H9 (cell line): ENCODE measurements at regions not wholly inside any gene's neighbourhood (a gene's known extent, or its start where the extent isn't known, plus 50 kb on each side); places are given as distances from the start of the nearest gene placed in this dataset.

Source experiments
- DNase-seq: peaks from one replicate; pipeline ENCODE4 v3.0.0-alpha.2; 2017
- H2AFZ ChIP-seq: one replicate; pipeline ENCODE4 v1.6.1; 2013; ENCODE audit warnings: mild to moderate bottlenecking, low read length, control low read depth, moderate library complexity
- H2AK5ac ChIP-seq: 2 replicates; pipeline ENCODE4 v1.6.1; 2013; ENCODE audit warnings: low read length, control low read depth, mixed read lengths; ENCODE audit not compliant: insufficient read length
- H2BK120ac ChIP-seq: one replicate; pipeline ENCODE4 v1.6.1; 2013; ENCODE audit warnings: low read depth, mild to moderate bottlenecking, low read length, control low read depth, inconsistent platforms; ENCODE audit not compliant: poor library complexity, severe bottlenecking
- H2BK12ac ChIP-seq: 2 replicates; pipeline ENCODE4 v1.6.1; 2013; ENCODE audit warnings: low read length, control low read depth, mixed read lengths, low read depth; ENCODE audit not compliant: insufficient read length
- H2BK15ac ChIP-seq: 2 replicates; pipeline ENCODE4 v1.6.1; 2013; ENCODE audit warnings: low read depth, low read length, control low read depth
- H2BK20ac ChIP-seq: one replicate; pipeline ENCODE4 v1.6.1; 2013; ENCODE audit warnings: low read depth, mild to moderate bottlenecking, low read length, control low read depth, inconsistent platforms; ENCODE audit not compliant: poor library complexity, severe bottlenecking
- H2BK5ac ChIP-seq: 2 replicates; pipeline ENCODE4 v1.6.1; 2013; ENCODE audit warnings: low read length, control low read depth, mixed read lengths; ENCODE audit not compliant: insufficient read length
- H3K14ac ChIP-seq: 2 replicates; pipeline ENCODE4 v1.6.1; 2013; ENCODE audit warnings: low read length, control low read depth; ENCODE audit not compliant: insufficient read depth
- H3K18ac ChIP-seq: 2 replicates; pipeline ENCODE4 v1.6.1; 2013; ENCODE audit warnings: low read depth, mild to moderate bottlenecking, mixed read lengths, low read length, control low read depth; ENCODE audit not compliant: insufficient read length
- H3K23ac ChIP-seq: 2 replicates; pipeline ENCODE4 v1.6.1; 2013; ENCODE audit warnings: low read length, control low read depth, mixed read lengths, low read depth; ENCODE audit not compliant: insufficient read length
- H3K23me2 ChIP-seq: 2 replicates; pipeline ENCODE4 v1.6.1; 2013; ENCODE audit warnings: low read depth, mild to moderate bottlenecking, mixed read lengths, low read length, control low read depth; ENCODE audit not compliant: insufficient read length, poor library complexity, severe bottlenecking
- H3K27ac ChIP-seq: 2 replicates; pipeline ENCODE4 v1.5.1; 2013; ENCODE audit warnings: low read length, control low read depth, mixed read lengths, low read depth; ENCODE audit not compliant: insufficient read length
- H3K27me3 ChIP-seq: 2 replicates; pipeline ENCODE4 v1.6.1; 2013; ENCODE audit warnings: low read length, control low read depth, inconsistent platforms; ENCODE audit not compliant: insufficient read depth
- H3K4ac ChIP-seq: 2 replicates; pipeline ENCODE4 v1.6.1; 2013; ENCODE audit warnings: low read depth, mild to moderate bottlenecking, control low read depth, inconsistent platforms, low read length, moderate library complexity
- H3K4me1 ChIP-seq: 2 replicates; pipeline ENCODE4 v1.6.1; 2013; ENCODE audit warnings: low read length, control low read depth, inconsistent platforms; ENCODE audit not compliant: insufficient read depth
- H3K4me2 ChIP-seq: 2 replicates; pipeline ENCODE4 v1.6.1; 2013; ENCODE audit warnings: low read length, control low read depth, mixed read lengths; ENCODE audit not compliant: insufficient read length, insufficient read depth
- H3K56ac ChIP-seq: 2 replicates; pipeline ENCODE4 v1.6.1; 2013; ENCODE audit warnings: low read depth, mild to moderate bottlenecking, mixed read lengths, low read length, control low read depth; ENCODE audit not compliant: insufficient read length
- H3K79me1 ChIP-seq: 2 replicates; pipeline ENCODE4 v1.6.1; 2013; ENCODE audit warnings: low read depth, mild to moderate bottlenecking, moderate library complexity, low read length, control low read depth, inconsistent platforms; ENCODE audit not compliant: insufficient read depth, poor library complexity, severe bottlenecking
- H3K79me2 ChIP-seq: 2 replicates; pipeline ENCODE4 v1.6.1; 2013; ENCODE audit warnings: low read length, control low read depth, inconsistent platforms; ENCODE audit not compliant: insufficient read depth
- H3K9ac ChIP-seq: 2 replicates; pipeline ENCODE4 v1.6.1; 2013; ENCODE audit warnings: low read length, control low read depth, mixed read lengths; ENCODE audit not compliant: insufficient read length; ENCODE audit errors: extremely low read depth
- H3K9me3 ChIP-seq: one replicate; pipeline ENCODE4 v1.6.1; 2013; ENCODE audit warnings: low read depth, low read length, inconsistent platforms; ENCODE audit not compliant: control insufficient read depth
- H3T11ph ChIP-seq: one replicate; pipeline ENCODE4 v1.6.1; 2013; ENCODE audit warnings: mild to moderate bottlenecking, low read length, control low read depth, inconsistent platforms
- H4K20me1 ChIP-seq: one replicate; pipeline ENCODE4 v1.6.1; 2013; ENCODE audit not compliant: control insufficient read depth, insufficient read length, insufficient read depth
- H4K5ac ChIP-seq: 2 replicates; pipeline ENCODE4 v1.6.1; 2013; ENCODE audit warnings: low read depth, mild to moderate bottlenecking, mixed read lengths, low read length, control low read depth; ENCODE audit not compliant: insufficient read length
- H4K8ac ChIP-seq: replicated peaks from 2 replicates; pipeline ENCODE4 v1.6.1; 2013; ENCODE audit warnings: low read length, control low read depth, mixed read lengths, low read depth; ENCODE audit not compliant: insufficient read length
- H4K91ac ChIP-seq: 2 replicates; pipeline ENCODE4 v1.6.1; 2013; ENCODE audit warnings: low read depth, mild to moderate bottlenecking, moderate library complexity, mixed read lengths, low read length, control low read depth; ENCODE audit not compliant: insufficient read length
- H3K27ac Mint-ChIP-seq, 3 experiments: 2 replicates in 2 of 3; 3 replicates in 1 of 3; pipeline ENCODE4 v1.8.0; 2020 to 2021; ENCODE audit warnings: mixed read lengths in 3 of 3, mild to moderate bottlenecking in 1 of 3, moderate library complexity in 1 of 3
- H3K27me3 Mint-ChIP-seq: 2 replicates; pipeline ENCODE4 v1.8.0; 2021; ENCODE audit warnings: low read depth, mild to moderate bottlenecking, moderate library complexity, mixed read lengths
- H3K36me3 Mint-ChIP-seq, 3 experiments: 2 replicates in 2 of 3; 3 replicates in 1 of 3; pipeline ENCODE4 v1.8.0; 2020 to 2021; ENCODE audit warnings: low read depth in 3 of 3, mixed read lengths in 3 of 3; ENCODE audit not compliant: insufficient read depth in 1 of 3
- H3K4me1 Mint-ChIP-seq, 2 experiments: 2 replicates each; pipeline ENCODE4 v1.8.0; 2020; ENCODE audit warnings: mixed read lengths in 2 of 2
- H3K4me3 Mint-ChIP-seq, 2 experiments: 2 replicates in 1 of 2; 3 replicates in 1 of 2; pipeline ENCODE4 v1.8.0; 2020 to 2021; ENCODE audit warnings: mild to moderate bottlenecking in 2 of 2, mixed read lengths in 2 of 2, moderate library complexity in 1 of 2
- H3K9me3 Mint-ChIP-seq, 2 experiments: 2 replicates in 1 of 2; 3 replicates in 1 of 2; pipeline ENCODE4 v1.8.0; 2020; ENCODE audit warnings: mild to moderate bottlenecking in 2 of 2, mixed read lengths in 2 of 2, moderate library complexity in 1 of 2
- CTCF ChIP-seq: fragments of 200-600 bp; sonication (generic); conservative IDR thresholded peaks from 3 replicates; pipeline ENCODE4 v1.8.0; 2021; ENCODE audit warnings: antibody characterized with exemption, mild to moderate bottlenecking
- WGBS: extraction: QIAGEN DNeasy Blood & Tissue Kit; methylation state at CpG from one replicate; pipeline ENCODE4 v1.1.7; 2013; ENCODE audit warnings: missing lambda C conversion rate, low lambda C conversion rate, mixed read lengths; ENCODE audit not compliant: insufficient read length; ENCODE audit errors: extremely low coverage; 5-methylcytosine and 5-hydroxymethylcytosine counted together

- no peak overlapping the region for H3K4me3 Mint-ChIP-seq
- no peak overlapping the region for H2BK120ac ChIP-seq
- H3K4me2 ChIP-seq: no peak overlapping the region
- no peaks in the 10 kb centered on the region for H3K27me3 Mint-ChIP-seq
- H3K9me3 ChIP-seq: no peaks in the 10 kb centered on the region
- H2BK15ac ChIP-seq: no peak overlapping the region
- no peaks in the 10 kb centered on the region for H3K27me3 ChIP-seq
- H3K4me1 Mint-ChIP-seq: peaks cover 5 to 6% of the 10 kb centered on the region in 2 experiments; a peak in 2 of 4 replicates
- no peak overlapping the region for H3K9ac ChIP-seq
- H4K8ac ChIP-seq: no peak overlapping the region
- H4K5ac ChIP-seq: no peak overlapping the region
- H3K23ac ChIP-seq: no peak overlapping the region
- no peak overlapping the region for H3K27ac Mint-ChIP-seq
- H3K79me2 ChIP-seq: no peaks in the 10 kb centered on the region
- H2AK5ac ChIP-seq: no peak overlapping the region
- H3K4me1 ChIP-seq: no peaks in the 10 kb centered on the region
- no peak overlapping the region for H3T11ph ChIP-seq
- no peak overlapping the region for H4K91ac ChIP-seq
- H2BK20ac ChIP-seq: no peak overlapping the region
- H2AFZ ChIP-seq: no peak overlapping the region
- TF ChIP-seq CTCF: peak; percentile 87
- no peaks in the 10 kb centered on the region for H3K79me1 ChIP-seq
- H3K18ac ChIP-seq: no peak overlapping the region
- no peak overlapping the region for H2BK12ac ChIP-seq
- H3K36me3 Mint-ChIP-seq: peaks cover 12 to 13% (median 13%) of the 10 kb centered on the region in 3 experiments
- no peak overlapping the region for H3K4ac ChIP-seq
- no peak overlapping the region; the same call in 1 of the 2 replicates for H3K14ac ChIP-seq
- no peak overlapping the region for H3K56ac ChIP-seq
- peak; percentile 88 for DNase-seq
- no peaks in the 10 kb centered on the region for H3K23me2 ChIP-seq
- WGBS: no CpG with 5 or more reads among the region's 9 CpGs
- H3K27ac ChIP-seq: no peak overlapping the region
- H4K20me1 ChIP-seq: no peaks in the 10 kb centered on the region
- H3K9me3 Mint-ChIP-seq: peaks cover 12 to 15% of the 10 kb centered on the region in 2 experiments
- no peak overlapping the region for H2BK5ac ChIP-seq
Observed at GRCh38 chrX:114162068-114162735, 421.7 kb upstream of the HTR2C start.
